ENCODE measurements at regions not wholly inside any gene's neighbourhood (a gene's known extent, or its start where the extent isn't known, plus 50 kb on each side); places are given as distances from the start of the nearest gene placed in this dataset.

DNA sequence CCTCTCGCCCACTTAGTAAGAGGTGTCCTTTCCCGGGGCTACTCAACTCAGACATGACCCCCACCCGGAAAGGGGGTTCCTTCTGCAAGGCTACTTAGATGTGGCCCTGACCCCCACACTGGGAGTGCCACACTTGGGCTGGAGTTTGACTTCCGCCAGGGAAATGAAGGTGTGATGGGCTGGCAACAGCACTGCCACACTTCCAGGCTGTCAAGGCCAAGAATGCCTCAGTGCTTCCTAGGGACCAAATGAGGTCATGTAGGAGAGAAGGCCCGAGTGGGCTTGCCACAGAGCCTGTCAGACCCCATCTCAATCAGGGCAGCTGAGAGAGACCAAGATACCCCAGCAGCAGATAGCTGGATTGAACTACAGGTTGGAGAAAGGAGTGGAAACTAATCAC is 55.5 kb downstream of the DRD1 start:
- DNase-seq = no peak

DNA sequence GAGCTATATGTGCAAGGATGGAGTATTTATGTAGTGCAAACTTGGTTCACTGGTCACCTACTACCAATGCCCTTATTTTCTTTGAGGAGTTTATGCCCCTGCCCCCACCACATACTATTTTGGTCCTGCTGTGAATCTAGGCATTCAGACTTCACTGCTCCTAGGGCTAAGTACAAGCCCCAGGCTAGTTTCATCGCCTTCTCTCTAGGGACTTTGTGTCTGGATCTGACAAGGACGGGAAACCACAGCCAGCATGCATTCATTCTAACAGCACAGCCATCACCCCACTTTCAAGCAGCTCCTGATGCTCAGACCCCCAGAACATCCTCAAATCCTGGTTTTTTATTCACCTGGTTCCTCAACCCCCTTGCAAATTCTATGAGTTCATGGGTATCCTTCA is 56.8 kb downstream of the DRD1 start:
- DNase-seq = no peak

DNA sequence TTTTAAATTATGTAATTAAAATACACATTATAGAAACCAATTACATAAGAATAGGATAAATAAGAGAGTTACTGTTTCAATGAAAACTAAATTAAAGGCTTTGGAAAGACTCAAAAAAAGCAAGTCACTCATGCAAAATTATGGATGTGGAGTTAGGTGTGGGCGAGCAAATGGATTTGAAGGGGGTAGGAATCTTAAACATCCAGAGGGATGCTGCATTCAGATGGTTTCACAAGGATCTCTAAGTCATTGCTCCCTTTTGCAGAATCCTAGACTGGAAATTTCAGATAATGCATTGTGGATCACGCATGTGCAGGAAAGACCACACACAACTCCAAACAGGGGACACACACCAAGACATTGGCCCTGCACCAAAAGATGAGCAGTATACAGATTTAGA is 57.5 kb downstream of the DRD1 start:
- DNase-seq = no peak

DNA sequence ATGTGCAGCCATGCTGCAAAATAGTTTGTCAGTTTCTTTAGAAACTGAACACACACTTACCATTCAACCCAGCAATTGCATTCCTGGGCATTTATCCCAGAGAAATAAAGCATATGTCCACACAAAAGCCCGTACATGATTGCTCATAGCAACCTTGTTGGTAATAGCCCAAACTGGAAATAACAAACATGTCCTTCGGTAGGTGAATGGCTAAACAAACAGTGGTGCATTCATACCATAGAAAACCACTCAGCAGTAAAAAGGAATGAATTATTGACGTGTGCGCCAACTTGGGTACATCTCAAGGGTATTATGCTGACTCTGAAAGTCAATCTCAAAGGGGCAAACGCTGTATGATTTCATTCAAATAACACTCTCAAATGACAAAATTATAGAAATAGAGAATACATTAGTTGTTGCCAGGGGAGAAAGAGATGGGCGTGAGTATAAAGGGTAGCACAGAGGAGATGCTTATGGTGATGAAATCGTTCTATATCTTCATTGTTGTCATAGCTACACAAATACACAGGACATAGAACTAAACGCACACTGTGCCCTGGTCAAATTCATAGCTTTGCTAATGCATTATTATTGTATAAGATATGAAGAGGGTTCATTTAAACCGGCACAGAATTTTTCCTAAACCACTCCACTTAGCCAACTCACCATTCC is 58.2 kb downstream of the DRD1 start:
- no peak for DNase-seq

DNA sequence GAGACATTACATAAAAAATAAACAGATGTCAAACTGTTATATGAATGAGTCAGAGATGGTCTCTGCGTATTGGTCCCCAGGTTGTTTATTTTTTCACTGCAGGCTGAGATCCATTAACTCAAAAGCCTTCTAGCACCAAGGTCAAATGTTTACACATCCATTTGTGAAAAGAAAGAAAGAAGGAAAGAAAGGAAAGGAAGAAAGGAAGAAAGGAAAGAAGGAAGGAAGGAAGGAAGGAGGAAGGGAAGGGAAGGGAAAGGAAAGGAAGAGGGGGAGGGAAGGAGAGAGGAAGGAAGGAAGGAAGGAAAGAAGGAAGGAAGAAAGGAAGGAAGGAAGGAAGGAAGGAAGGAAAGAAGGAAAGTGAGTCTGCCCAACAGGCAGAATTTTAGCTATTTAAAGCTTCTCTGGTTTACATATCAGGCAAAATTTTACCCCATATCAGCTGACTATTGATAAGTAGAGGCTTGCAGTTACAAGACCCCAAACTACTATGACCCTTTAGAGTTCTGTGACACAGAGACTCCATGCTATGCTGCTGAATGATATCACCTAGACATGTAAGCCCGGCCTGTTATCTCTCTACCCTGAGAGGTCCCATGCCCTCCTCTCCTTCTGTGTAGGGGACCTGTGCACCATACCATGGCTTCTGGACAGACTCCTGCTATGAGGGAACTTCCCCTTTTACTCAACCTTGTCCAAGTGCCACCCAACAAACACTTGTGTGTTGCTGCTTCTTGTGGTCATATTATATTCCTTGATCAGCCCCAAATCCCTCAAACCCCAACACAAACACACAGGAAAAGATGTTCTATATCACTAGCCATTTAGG is 59.0 kb downstream of the DRD1 start:
- no peak for DNase-seq

DNA sequence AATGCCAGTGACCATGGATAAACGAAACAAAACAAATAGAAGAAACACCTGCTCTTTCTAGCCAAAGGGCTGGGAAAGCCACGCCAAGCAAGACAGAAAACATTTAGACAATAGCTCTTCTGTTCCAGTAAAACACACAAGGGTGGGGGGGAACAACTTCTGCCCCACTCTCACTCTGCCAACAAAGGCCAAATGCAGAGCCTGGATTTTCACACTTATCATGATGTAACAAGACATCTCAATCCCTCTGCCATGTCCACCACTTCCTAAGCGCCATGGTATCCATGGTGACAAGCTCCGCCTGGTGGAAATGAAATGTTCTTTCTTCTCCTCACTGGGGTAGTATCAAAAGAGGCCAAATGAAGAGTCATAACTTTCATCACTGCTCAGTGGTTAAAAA is 60.6 kb downstream of the DRD1 start:
- no peak for DNase-seq

DNA sequence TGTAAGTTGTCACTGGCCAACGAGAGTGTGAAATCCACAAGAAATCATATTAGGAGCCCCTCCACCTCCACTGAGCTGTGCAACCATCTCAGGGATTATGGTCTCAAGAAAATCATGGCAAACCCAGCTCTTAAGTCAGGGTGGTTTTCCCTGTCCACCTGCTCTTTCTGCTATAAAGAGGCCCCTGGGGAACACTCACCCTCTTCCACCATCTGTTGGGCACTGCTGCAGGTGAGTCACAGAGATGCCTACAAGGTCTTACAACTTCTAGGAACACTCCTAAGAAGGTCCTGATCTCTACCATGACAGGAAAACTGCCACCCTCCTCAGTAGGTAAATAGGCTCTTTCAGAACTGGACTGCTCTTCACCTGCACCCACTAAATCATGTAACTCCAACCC is 61.8 kb downstream of the DRD1 start:
- DNase-seq = peak; percentile 49

DNA sequence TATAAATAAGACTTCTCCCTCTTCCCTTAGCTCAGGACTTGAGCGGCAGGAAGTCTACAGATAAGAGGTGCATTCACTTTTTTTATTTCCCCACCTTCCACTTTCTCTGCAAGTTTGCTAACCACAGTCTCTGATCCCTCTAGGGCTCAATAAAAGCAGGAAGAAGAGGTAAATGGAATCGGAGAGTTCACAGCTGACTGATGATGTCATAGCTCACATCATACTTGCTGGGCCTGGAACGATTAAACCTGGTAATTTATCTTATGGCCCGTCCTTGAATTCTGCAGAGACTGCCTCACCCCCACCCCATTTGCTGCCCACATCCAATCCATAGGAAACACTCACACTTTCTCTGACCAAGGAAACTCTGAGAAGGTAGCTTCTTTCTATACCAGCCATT is 62.9 kb downstream of the DRD1 start:
- no peak for DNase-seq

DNA sequence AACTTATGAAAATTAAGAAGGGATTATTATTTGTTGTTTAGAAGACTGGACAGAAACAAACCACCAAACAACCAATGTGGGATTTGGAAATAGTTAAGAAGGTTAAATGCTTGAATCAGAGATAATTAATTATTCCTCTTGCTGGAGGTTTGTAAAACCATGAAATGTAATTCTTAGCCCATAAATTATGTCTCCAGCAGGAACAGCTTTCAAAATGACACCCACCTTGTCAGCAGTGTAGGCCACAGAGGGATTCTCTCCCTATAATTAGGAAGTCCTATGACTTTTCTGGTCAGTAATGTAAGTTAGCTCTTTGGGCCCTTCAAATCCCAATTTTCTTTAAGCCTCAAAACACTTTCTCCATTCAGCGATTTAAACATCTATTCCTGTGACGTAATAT is 63.3 kb downstream of the DRD1 start:
- DNase-seq = no peak

DNA sequence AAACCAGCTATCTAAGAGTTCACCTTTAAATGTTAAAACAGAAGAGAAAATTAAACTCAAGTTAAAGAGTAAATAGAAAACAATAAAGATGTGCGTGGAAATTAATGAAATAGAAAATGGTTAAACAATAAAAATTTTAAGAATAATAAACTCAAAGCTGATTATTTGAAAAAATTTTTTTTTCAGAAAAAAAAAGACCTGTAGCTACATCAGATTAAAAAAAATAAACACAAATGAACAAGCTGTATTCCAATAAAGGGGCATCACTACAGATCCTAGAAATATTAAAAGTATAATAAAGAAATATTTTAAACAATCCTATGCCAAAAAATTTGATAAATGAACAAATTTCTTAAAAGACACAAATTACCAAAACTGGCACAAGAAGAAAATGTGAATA is 64.1 kb downstream of the DRD1 start:
- no peak for DNase-seq

DNA sequence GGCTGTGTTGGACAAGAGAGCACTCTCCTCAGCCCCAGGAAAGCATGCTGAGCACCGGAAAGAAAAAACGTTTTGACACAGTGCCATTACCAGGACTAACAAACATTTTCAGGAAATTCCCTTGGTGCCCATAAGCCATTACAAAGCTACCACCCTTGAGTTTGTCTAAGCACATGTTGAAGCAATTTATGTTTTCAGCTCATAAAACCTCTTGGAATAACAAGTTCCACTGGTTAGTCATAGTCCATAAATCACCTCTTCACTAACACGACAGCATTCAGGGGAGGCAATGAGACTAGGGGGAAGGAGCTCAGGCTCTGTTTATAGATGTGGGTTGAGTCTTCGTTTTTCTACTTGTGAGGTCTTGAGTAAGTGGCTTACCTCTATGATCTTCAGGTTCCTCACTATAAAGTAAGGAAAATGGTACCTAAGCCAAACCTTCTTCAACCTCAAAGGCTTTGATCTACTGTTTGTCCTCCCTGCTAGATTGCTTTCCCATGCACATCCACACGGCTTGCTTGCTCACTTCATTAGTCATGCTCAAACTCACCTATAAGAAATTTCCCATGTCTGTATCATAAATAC is 65.4 kb downstream of the DRD1 start:
- DNase-seq = no peak

DNA sequence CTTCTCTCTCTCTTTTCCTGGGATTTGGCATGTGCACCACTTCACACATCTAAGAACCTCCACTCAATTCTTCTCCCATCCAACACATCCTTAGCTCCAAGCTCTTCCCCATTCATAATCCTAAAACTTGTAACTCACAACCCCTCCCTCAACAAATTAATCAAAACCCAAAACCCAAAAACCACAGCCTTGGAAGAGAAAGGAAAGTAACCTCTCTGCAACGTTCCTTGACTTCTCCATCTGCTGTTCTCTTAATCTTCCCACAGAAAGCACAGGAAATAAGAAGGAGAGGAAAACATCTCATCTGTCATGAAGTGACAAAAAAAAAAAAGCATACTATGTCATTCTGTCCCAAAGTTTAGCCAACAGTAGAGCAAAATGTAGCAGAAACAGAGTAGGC is 66.2 kb downstream of the DRD1 start:
- DNase-seq = no peak

DNA sequence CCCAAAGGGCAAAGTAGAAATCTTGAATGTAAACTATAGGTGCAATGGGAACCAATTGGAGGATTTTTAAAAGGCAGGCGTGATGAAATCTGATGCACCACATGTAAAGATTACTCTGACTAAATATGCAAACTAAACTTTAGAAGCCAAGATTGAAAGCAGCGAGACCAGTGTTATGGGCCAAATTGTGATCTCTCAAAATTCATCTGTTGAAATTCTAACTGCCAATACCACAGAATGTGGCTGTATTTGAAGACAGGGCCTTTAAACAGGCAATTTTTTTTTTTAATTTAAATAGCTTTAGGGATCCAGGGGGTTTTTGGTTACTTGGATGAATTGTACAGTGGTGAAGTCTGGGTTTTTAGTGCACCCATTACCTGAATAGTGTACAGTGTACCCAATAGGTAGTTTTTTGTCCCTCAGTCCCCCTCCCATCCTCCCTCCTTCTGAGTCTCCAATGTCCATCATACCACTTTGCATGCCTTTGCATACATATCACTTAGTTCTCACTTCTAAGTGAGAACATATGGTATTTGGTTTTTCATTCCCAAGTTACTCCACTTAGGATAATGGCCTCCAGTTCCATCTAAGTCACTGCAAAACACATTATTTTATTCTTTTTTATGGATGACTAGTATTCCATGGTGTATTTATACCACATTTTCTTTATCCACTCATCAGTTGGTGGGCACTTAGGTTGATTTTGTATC is 69.7 kb downstream of the DRD1 start:
- DNase-seq = no peak

DNA sequence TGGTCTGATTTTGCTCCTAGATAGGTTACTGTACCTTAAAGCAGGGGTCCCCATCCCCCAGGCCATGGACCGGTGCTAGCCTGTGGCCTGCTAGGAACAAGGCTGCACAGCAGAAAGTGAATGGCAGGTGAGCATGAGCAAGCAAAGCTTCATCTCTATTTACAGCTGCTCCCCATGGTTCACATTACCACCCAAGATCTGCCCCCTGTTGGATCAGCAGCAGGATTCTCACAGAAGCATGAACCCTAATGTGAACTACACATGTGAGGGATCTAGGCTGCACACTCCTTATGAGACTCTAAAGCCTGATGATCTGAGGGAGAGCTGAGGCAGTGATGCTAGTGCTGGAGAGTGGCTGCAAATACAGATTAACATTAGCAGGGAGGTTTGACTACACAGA is 78.1 kb downstream of the DRD1 start:
- no peak for DNase-seq

DNA sequence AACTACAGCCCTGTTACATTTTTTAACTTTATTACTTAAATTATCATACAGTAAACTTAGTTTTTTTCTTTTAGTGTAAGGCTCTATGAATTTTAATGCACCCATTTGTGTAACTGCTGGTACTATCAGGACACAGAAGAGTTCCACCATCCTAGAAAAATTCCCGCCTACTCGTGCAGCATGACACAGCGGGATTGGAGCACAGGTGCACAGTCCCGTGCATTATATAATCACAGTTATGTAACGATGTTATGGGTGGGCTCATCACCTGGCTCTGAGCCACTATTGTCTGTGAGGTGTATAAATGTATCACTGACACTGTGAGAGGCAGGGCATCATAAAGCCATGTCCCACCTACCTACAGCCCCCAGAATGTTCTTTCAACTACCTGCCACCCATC is 80.7 kb downstream of the DRD1 start:
- DNase-seq = no peak

DNA sequence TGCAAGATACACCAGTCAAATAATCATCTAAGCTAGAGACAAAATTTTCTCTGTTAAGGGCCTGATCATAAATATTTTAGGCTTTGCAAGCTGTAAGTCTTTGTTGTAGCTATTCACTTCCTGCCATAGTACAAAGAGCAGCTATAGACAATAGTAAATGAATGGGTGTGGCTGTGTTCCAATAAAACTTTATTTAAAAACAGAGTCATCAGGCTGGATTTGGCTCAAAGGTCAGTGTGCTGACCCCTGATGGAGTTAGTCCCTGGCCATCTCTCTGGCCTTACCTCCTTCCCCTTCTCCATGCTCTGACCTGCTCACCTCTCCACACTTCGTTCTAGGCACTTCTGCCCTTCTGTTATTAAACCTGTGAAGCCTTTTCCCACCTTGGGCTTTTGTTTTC is 86.0 kb downstream of the DRD1 start:
- no peak for DNase-seq

DNA sequence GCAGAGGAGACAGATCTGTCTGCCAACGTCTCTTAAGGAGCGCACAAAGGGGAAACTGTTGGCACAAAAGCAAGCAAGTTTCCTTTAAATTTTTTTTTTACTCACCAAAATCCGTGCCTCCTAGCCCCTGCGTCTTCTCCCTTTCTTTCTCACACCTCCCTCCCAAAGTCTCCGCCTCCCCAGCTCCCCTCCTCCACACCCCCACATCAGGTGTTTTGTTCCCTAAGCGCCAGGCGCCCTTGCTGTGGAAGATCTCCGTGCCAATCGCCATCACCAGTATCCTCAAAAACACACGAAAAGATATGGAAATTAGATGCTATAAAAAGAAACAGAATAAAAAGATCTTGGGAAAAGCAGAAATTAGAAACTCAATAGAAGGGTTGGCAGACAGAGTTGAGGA is 87.6 kb downstream of the DRD1 start:
- no peak for DNase-seq

DNA sequence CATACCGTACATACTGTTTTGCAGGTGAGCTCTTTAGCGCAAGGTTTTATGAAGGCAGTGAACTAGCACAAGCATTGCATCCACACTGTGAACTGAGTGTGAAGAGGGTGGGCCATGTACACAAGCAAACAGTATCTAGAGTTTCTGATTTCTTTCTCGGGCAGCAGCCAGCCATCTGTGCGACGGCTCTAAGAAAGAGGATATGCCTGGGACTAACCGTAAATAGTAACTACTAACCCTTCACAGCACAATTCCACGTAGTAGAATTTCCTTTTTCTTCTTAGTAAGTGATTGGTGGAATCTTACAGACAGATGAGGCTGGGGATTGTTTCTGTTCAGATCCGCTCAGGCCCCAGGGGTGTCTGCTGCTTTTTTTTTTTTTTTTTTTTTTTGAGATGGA is 89.0 kb downstream of the DRD1 start:
- DNase-seq = peak; percentile 50

DNA sequence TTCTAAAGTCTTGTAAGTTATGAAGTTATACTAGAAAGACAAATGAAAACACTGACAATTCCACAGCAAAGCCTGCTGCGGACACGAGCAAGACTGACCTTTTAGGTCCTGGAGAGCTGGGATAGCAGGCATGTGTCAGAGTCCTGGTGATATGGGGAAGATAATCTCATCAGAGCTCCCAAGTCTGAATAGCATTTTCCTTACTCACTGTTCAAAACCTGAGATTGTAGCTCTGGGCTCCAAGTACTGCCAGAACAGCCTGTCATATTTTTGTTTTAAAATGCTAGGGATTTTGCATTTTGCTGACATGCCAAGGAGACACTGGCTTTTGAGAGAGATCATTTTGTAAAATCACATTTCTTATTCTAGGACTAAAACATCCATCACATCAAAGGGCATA is 90.1 kb downstream of the DRD1 start:
- no peak for DNase-seq

DNA sequence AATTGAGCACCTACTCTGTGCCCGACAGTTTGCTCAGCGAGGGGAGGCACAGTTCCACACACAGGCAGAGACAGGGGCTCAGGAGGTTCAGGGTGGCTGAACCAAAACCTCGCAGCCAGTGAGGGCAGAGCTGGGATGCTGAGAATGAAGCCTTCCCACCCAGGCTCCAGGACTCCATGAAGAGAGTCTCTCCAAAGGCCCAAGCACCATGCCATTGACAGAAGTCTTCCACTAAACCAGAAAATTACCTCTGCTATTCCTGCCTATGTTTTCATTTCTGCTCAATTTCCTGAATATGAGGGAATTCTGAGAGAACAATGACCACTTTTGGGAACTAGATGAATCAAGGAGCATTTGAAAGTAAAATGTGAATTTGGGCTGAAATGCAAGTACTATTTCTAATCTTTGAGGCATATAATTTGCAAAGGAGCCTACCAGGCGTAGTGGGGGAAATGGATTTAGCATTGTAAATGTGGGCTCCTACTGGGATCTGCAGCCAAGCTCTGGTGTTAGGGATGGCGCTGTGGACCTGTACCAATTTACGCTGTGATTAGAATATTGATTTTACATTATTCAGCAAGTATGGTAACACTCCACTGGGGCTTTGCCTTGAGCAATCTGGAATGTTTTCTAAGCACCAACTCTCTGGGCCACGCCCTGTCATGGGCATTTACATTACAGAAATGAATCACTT is 91.9 kb downstream of the DRD1 start:
- no peak for DNase-seq

DNA sequence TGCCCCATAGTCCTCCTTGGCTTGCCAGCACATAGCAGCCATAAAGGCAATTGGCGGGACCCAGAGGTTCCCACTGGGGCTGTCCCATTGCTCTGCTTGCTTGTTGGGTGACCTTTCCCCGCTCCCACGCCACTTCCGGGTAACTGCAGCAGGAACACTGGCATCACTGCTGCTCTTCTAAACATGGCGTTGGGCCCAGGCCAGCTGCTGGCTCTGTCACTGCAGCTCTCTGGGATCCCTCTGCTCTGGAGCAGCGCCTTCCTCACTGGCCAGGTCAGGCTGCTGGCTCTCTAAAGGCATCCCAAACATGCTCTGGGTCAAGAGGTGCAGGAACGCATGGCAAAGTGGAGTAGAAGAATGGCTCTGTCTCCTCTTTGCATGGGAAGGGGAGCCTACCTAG is 92.9 kb downstream of the DRD1 start:
- no peak for DNase-seq

DNA sequence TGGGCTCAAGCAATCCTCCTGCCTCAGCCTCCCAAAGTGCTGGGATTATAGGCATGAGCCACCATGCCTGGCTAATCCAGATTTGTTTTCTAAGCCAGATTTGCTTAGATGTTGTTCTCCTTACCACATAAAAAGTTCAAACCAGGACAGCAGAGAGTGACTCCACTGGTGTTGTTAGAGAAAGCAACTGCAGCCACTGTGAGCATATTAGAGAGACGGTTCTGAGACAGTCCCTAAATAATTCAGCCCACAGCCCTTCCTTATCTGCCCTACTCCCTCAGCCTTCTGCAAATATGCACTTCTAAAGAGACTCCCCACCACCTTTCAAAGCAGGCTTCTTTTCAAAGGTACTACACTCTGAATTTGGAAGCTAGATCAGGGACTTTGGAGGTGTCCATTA is 96.1 kb downstream of the DRD1 start:
- no peak for DNase-seq

DNA sequence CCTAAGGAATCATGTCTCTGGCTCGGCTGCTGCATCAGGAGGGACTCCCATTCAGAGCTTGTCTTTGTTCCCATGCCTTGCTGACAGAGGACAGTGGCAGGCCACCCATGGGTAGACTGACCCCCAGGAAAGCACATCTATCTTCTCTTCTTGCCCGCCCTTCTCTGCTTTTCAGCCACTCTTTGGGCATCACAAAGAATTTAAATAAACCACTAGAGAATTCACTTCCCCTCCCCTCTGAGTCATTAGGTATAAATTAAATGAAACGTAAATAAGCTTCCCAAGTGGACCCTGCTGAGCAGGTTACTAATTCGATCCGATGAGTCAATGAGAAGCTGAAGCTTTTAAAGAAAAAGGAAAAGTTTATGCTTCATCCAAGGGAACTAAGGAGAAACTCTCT is 97.0 kb downstream of the DRD1 start:
- DNase-seq = no peak

Measured in NCI-H2171 (cell line).